GM23338 (cell line): ENCODE measurements at regions not wholly inside any gene's neighbourhood (a gene's known extent, or its start where the extent isn't known, plus 50 kb on each side); places are given as distances from the start of the nearest gene placed in this dataset.

Experiments
- ATAC-seq: fragments of 200-7000 bp; cut with Tn5 transposase; 3 replicates; pipeline ENCODE4 v1.9.1; 2020
- DNase-seq: peaks from one replicate; pipeline ENCODE4 v3.0.0-alpha.2; 2015; ENCODE audit warnings: low spot score
- H2AFZ ChIP-seq: fragments of 200-600 bp; sonication (generic); 2 replicates; pipeline ENCODE4 v1.8.0; 2016; ENCODE audit warnings: antibody characterized with exemption, mild to moderate bottlenecking, moderate library complexity
- H3F3A ChIP-seq: fragments of 200-600 bp; sonication (generic); replicated peaks from 2 replicates; pipeline ENCODE4 v1.8.0; 2017; ENCODE audit warnings: antibody characterized with exemption, mixed run types, low read depth
- H3K27ac ChIP-seq: fragments of 200-600 bp; sonication (generic); 2 replicates; pipeline ENCODE4 v1.6.1; 2016; ENCODE audit warnings: low read depth
- H3K27me3 ChIP-seq: fragments of 200-600 bp; sonication (generic); 2 replicates; pipeline ENCODE4 v1.8.0; 2016; ENCODE audit warnings: mild to moderate bottlenecking, mixed run types, moderate library complexity; ENCODE audit not compliant: insufficient read depth
- H3K36me3 ChIP-seq: fragments of 200-600 bp; sonication (generic); 2 replicates; pipeline ENCODE4 v1.8.0; 2016; ENCODE audit warnings: mild to moderate bottlenecking; ENCODE audit not compliant: insufficient read depth
- H3K4me1 ChIP-seq: fragments of 200-600 bp; sonication (generic); 2 replicates; pipeline ENCODE4 v1.8.0; 2016; ENCODE audit warnings: mild to moderate bottlenecking, moderate library complexity; ENCODE audit not compliant: insufficient read depth
- H3K4me2 ChIP-seq: fragments of 200-600 bp; sonication (generic); 2 replicates; pipeline ENCODE4 v1.7.1; 2017; ENCODE audit warnings: mixed run types
- H3K4me3 ChIP-seq: fragments of 200-600 bp; sonication (generic); 2 replicates; pipeline ENCODE4 v1.6.1; 2016; ENCODE audit warnings: mixed run types
- H3K79me2 ChIP-seq: fragments of 200-600 bp; sonication (generic); replicated peaks from 2 replicates; pipeline ENCODE4 v1.8.0; 2017; ENCODE audit warnings: mild to moderate bottlenecking; ENCODE audit not compliant: insufficient read depth
- H3K9me2 ChIP-seq: fragments of 200-600 bp; sonication (generic); 2 replicates; pipeline ENCODE4 v1.8.0; 2017; ENCODE audit not compliant: insufficient read depth
- H4K20me1 ChIP-seq: fragments of 200-600 bp; sonication (generic); replicated peaks from 2 replicates; pipeline ENCODE4 v1.8.0; 2017; ENCODE audit warnings: mild to moderate bottlenecking; ENCODE audit not compliant: insufficient read depth
- H3K27ac Mint-ChIP-seq: 2 replicates; pipeline ENCODE4 v1.8.0; 2020; ENCODE audit warnings: inconsistent platforms, mild to moderate bottlenecking, moderate library complexity, mixed read lengths
- H3K27me3 Mint-ChIP-seq: 3 replicates; pipeline ENCODE4 v1.8.0; 2022; ENCODE audit warnings: low read depth, mild to moderate bottlenecking, moderate library complexity, mixed read lengths, inconsistent platforms; ENCODE audit not compliant: insufficient read depth, poor library complexity
- H3K36me3 Mint-ChIP-seq: 3 replicates; pipeline ENCODE4 v1.8.0; 2021; ENCODE audit warnings: low read depth, mild to moderate bottlenecking, inconsistent platforms, moderate library complexity, mixed read lengths
- H3K4me1 Mint-ChIP-seq: 3 replicates; pipeline ENCODE4 v1.8.0; 2020; ENCODE audit warnings: mild to moderate bottlenecking, inconsistent platforms, mixed read lengths
- H3K4me3 Mint-ChIP-seq: 3 replicates; pipeline ENCODE4 v1.8.0; 2021; ENCODE audit warnings: moderate library complexity, mild to moderate bottlenecking, inconsistent platforms, mixed read lengths
- H3K9me3 Mint-ChIP-seq: 3 replicates; pipeline ENCODE4 v1.8.0; 2020; ENCODE audit warnings: moderate library complexity, mild to moderate bottlenecking, inconsistent platforms, mixed read lengths
- CREB1 ChIP-seq: fragments of 250-450 bp; sonication (Bioruptor Pico); IDR thresholded peaks from 2 replicates; pipeline ENCODE4 v1.5.0; 2020; ENCODE audit warnings: low read depth, mild to moderate bottlenecking, moderate library complexity
- EZH2 ChIP-seq: fragments of 200-600 bp; sonication (generic); IDR thresholded peaks from one replicate; pipeline ENCODE4 v1.8.0; 2017; ENCODE audit warnings: antibody characterized with exemption, mild to moderate bottlenecking, low read depth; ENCODE audit not compliant: unreplicated experiment
- NANOG ChIP-seq: IDR thresholded peaks from 2 replicates; pipeline ENCODE4 v1.6.1; 2016; ENCODE audit warnings: antibody characterized with exemption, borderline replicate concordance
- STAT1 ChIP-seq: IDR thresholded peaks from one replicate; pipeline ENCODE4 v1.6.1; 2016; ENCODE audit warnings: antibody characterized with exemption; ENCODE audit not compliant: unreplicated experiment
- ZNF114 ChIP-seq: fragments of 250-450 bp; sonication (Bioruptor Pico); IDR thresholded peaks from 2 replicates; pipeline ENCODE4 v1.5.0; 2020; ENCODE audit warnings: mild to moderate bottlenecking, moderate library complexity
- ZNF331 ChIP-seq: fragments of 250-450 bp; sonication (Bioruptor Pico); IDR thresholded peaks from 2 replicates; pipeline ENCODE4 v1.5.0; 2020; ENCODE audit warnings: low read depth, mild to moderate bottlenecking, moderate library complexity
- ZNF462 ChIP-seq: fragments of 250-450 bp; sonication (Bioruptor Pico); IDR thresholded peaks from 2 replicates; pipeline ENCODE4 v1.5.0; 2020; ENCODE audit warnings: mild to moderate bottlenecking, moderate library complexity
- TF ChIP-seq, protein P1 (sequence below): IDR thresholded peaks from 2 replicates; pipeline ENCODE4 v1.6.1; 2016; ENCODE audit warnings: antibody characterized with exemption

DNA sequence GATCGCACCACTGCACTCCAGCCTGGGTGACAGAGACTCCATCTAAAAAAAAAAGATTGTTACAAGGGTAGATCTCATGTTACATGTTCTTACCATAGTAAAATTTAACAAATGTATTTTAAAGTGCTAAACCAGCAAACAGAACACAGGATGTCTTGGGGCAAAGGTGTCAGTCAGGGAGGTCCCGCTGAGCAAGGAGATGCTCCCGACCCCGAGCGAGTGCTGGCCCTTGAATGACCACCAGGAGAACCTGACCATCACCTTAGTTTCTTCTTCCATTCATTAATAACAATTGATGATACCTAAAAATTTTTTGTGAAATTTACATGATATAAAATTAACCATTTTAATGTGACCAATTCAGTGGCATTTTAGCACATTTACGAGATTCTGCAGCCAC, 241.6 kb upstream of the GPR26 start:
- Histone ChIP-seq H2AFZ (no peak overlapping the region), H3K79me2 (no peaks in the 10 kb centered on the region), H3K36me3 (no peaks in the 10 kb centered on the region), H3K9me2 (peaks cover 9% of the 10 kb centered on the region; the same call in 1 of the 2 replicates), H3K27me3 (no peaks in the 10 kb centered on the region), H3K4me2 (no peak overlapping the region), H4K20me1 (no peaks in the 10 kb centered on the region), H3K27ac (no peak overlapping the region), H3K4me1 (0 out of 2 replicates have a peak, but pooled peaks cover 4% of the 10 kb centered on the region), H3F3A (no peaks in the 10 kb centered on the region), H3K4me3 (no peak overlapping the region)
- Mint-ChIP-seq H3K36me3 (no peaks in the 10 kb centered on the region), H3K27me3 (peaks cover 4% of the 10 kb centered on the region), H3K9me3 (no peaks in the 10 kb centered on the region; the same call in 2 of the 3 replicates), H3K4me1 (peaks cover 28% of the 10 kb centered on the region), H3K27ac (no peak overlapping the region), H3K4me3 (no peak overlapping the region)
- DNase-seq (no peak), ATAC-seq (no peak)
- TF ChIP-seq CREB1 (CRISPR knock-in tag) (no peak), ZNF114 (no peak), NANOG (no peak), EZH2 (no peak), ZNF462 (no peak), STAT1 (no peak), ZNF331 (CRISPR knock-in tag) (no peak)
- TF ChIP-seq, protein P1, sequence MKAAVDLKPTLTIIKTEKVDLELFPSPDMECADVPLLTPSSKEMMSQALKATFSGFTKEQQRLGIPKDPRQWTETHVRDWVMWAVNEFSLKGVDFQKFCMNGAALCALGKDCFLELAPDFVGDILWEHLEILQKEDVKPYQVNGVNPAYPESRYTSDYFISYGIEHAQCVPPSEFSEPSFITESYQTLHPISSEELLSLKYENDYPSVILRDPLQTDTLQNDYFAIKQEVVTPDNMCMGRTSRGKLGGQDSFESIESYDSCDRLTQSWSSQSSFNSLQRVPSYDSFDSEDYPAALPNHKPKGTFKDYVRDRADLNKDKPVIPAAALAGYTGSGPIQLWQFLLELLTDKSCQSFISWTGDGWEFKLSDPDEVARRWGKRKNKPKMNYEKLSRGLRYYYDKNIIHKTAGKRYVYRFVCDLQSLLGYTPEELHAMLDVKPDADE: no peak
